ENCODE measurements at regions not wholly inside any gene's neighbourhood (a gene's known extent, or its start where the extent isn't known, plus 50 kb on each side); places are given as distances from the start of the nearest gene placed in this dataset.
"Not testable (repeated sequence)": the region's sequence is repeated elsewhere in the genome, so short reads cannot be mapped to it uniquely, and the experiment has no call there.

GRCh38 chr13:48583859-48584311 lies 51.0 kb upstream of the RCBTB2 start:
- DNase-seq (ENCODE audit: low read depth in 3 of 3) = no peak

GRCh38 chr13:48585456-48585840 lies 52.6 kb upstream of the RCBTB2 start:
- DNase-seq (ENCODE audit: low read depth in 3 of 3) = no peak

- no peak for DNase-seq (ENCODE audit: low read depth in 3 of 3)
Observed at GRCh38 chr13:48586591-48587103, 53.8 kb upstream of the RCBTB2 start.

- no peak for DNase-seq (ENCODE audit: low read depth in 3 of 3)
Observed at GRCh38 chr13:48588120-48588519, 55.2 kb upstream of the RCBTB2 start.

GRCh38 chr13:48590141-48590901 lies 57.4 kb upstream of the RCBTB2 start:
- no peak for DNase-seq (ENCODE audit: low read depth in 3 of 3)

- not testable (repeated sequence) for DNase-seq (ENCODE audit: low read depth in 3 of 3)
Observed at GRCh38 chr13:48591124-48591872, 58.4 kb upstream of the RCBTB2 start.

- no peak for DNase-seq (ENCODE audit: low read depth in 3 of 3)
Observed at GRCh38 chr13:48591889-48592687, 59.2 kb upstream of the RCBTB2 start.

GRCh38 chr13:48592688-48593049 lies 59.8 kb upstream of the RCBTB2 start:
- DNase-seq (ENCODE audit: low read depth in 3 of 3) = no peak

- no peak for DNase-seq (ENCODE audit: low read depth in 3 of 3)
Observed at GRCh38 chr13:48593536-48593935, 60.2 kb upstream of the CYSLTR2 start.

GRCh38 chr13:48594096-48594815 lies 59.5 kb upstream of the CYSLTR2 start:
- no peak for DNase-seq (ENCODE audit: low read depth in 3 of 3)

- peak in 2 of 3 experiments; percentile 26 to 28 for DNase-seq (ENCODE audit: low read depth in 3 of 3)
Observed at GRCh38 chr13:48595431-48596429, 58.0 kb upstream of the CYSLTR2 start.

GRCh38 chr13:48600374-48601364 lies 53.1 kb upstream of the CYSLTR2 start:
- no peak for DNase-seq (ENCODE audit: low read depth in 3 of 3)

GRCh38 chr13:48602296-48603016 lies 51.3 kb upstream of the CYSLTR2 start:
- no peak for DNase-seq (ENCODE audit: low read depth in 3 of 3)

- no peak for DNase-seq (ENCODE audit: low read depth in 3 of 3)
Observed at GRCh38 chr13:48603375-48603774, 50.4 kb upstream of the CYSLTR2 start.

Measured in stimulated activated CD4-positive, alpha-beta T cell treated with anti-CD3 and anti-CD28 coated beads, TNF-alpha, amount 100 ng/mL, for 24 hours (primary cell).